Loucy (cell line): ENCODE measurements at regions not wholly inside any gene's neighbourhood (a gene's known extent, or its start where the extent isn't known, plus 50 kb on each side); places are given as distances from the start of the nearest gene placed in this dataset.

Experiments
- CTCF ChIP-seq: fragments of 200-600 bp; sonication (generic); conservative IDR thresholded peaks from 2 replicates; pipeline ENCODE4 v1.5.1; 2014; ENCODE audit warnings: mild to moderate bottlenecking, antibody characterized with exemption, low read length
- EZH2phosphoT487 ChIP-seq: fragments of 200-600 bp; IDR thresholded peaks from 2 replicates; pipeline ENCODE4 v1.6.1; 2018; ENCODE audit warnings: antibody characterized with exemption, mild to moderate bottlenecking, moderate library complexity, borderline replicate concordance

- TF ChIP-seq CTCF: no peak
- TF ChIP-seq EZH2phosphoT487: no peak
These were observed 113.7 kb downstream of the DUSP6 start for GRCh38 chr12:89238593-89238992.
